Osteocyte (in vitro differentiated cells): ENCODE measurements at regions not wholly inside any gene's neighbourhood (a gene's known extent, or its start where the extent isn't known, plus 50 kb on each side); places are given as distances from the start of the nearest gene placed in this dataset.

Experiments
- DNase-seq: peaks from one replicate; pipeline ENCODE4 v3.0.0; 2021; ENCODE audit warnings: mixed read lengths; ENCODE audit not compliant: unreplicated experiment; ENCODE audit errors: extremely low spot score
- H3K27ac Mint-ChIP-seq: one replicate; pipeline ENCODE4 v1.8.0; 2021; ENCODE audit warnings: mild to moderate bottlenecking, mixed read lengths; ENCODE audit not compliant: unreplicated experiment
- H3K27me3 Mint-ChIP-seq: one replicate; pipeline ENCODE4 v1.8.0; 2021; ENCODE audit warnings: mixed read lengths; ENCODE audit not compliant: unreplicated experiment
- H3K36me3 Mint-ChIP-seq: one replicate; pipeline ENCODE4 v1.8.0; 2021; ENCODE audit warnings: mixed read lengths; ENCODE audit not compliant: unreplicated experiment
- H3K4me1 Mint-ChIP-seq: one replicate; pipeline ENCODE4 v1.8.0; 2021; ENCODE audit warnings: mixed read lengths; ENCODE audit not compliant: unreplicated experiment
- H3K4me3 Mint-ChIP-seq: one replicate; pipeline ENCODE4 v1.8.0; 2021; ENCODE audit warnings: mild to moderate bottlenecking, moderate library complexity, mixed read lengths; ENCODE audit not compliant: unreplicated experiment
- H3K9me3 Mint-ChIP-seq: one replicate; pipeline ENCODE4 v1.8.0; 2021; ENCODE audit warnings: mixed read lengths; ENCODE audit not compliant: unreplicated experiment
- TF ChIP-seq, protein P1 (sequence below): fragments of 200-600 bp; sonication (generic); IDR thresholded peaks from 2 replicates; pipeline ENCODE4 v1.5.0; 2021; ENCODE audit warnings: antibody characterized with exemption, mild to moderate bottlenecking, moderate library complexity

DNA sequence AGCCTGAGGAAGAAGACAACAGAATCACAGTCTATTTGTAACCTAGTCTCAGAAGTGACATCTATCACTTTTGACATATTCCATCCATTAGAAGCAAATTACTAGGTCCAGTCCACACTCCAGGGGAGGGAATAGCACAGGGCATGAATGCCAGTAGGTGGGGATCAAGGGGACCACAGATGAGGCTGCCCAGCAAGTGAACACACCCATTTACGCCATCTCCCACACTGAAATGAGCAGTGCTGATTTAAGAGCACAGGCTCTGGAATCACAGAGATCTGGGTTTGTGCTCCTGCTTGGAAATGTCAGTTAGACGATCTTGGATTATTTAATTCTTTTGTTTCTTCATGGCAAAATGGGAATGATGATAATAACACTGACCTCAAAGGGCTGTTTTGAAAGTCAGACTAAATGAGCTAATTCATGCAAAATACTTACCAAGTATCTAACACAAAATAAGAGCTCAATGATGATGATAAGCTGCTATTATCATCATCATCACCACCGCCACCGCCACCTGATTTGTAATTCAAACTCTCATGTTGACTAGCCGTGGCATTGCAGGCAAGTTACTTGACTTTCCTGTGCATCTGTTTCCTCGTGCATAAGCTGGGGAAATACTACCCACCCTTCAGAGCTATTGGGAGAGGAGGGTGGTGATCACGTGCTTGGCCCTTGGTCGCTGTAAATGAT is 138.9 kb upstream of the KLF14 start:
- Mint-ChIP-seq H3K36me3 (peaks cover 39% of the 10 kb centered on the region), H3K27me3 (no peaks in the 10 kb centered on the region), H3K4me3 (no peak overlapping the region), H3K27ac (no peak overlapping the region), H3K4me1 (peaks cover 16% of the 10 kb centered on the region), H3K9me3 (no peaks in the 10 kb centered on the region)
- DNase-seq, result no peak
- TF ChIP-seq, protein P1, sequence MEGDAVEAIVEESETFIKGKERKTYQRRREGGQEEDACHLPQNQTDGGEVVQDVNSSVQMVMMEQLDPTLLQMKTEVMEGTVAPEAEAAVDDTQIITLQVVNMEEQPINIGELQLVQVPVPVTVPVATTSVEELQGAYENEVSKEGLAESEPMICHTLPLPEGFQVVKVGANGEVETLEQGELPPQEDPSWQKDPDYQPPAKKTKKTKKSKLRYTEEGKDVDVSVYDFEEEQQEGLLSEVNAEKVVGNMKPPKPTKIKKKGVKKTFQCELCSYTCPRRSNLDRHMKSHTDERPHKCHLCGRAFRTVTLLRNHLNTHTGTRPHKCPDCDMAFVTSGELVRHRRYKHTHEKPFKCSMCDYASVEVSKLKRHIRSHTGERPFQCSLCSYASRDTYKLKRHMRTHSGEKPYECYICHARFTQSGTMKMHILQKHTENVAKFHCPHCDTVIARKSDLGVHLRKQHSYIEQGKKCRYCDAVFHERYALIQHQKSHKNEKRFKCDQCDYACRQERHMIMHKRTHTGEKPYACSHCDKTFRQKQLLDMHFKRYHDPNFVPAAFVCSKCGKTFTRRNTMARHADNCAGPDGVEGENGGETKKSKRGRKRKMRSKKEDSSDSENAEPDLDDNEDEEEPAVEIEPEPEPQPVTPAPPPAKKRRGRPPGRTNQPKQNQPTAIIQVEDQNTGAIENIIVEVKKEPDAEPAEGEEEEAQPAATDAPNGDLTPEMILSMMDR, result no peak

DNA sequence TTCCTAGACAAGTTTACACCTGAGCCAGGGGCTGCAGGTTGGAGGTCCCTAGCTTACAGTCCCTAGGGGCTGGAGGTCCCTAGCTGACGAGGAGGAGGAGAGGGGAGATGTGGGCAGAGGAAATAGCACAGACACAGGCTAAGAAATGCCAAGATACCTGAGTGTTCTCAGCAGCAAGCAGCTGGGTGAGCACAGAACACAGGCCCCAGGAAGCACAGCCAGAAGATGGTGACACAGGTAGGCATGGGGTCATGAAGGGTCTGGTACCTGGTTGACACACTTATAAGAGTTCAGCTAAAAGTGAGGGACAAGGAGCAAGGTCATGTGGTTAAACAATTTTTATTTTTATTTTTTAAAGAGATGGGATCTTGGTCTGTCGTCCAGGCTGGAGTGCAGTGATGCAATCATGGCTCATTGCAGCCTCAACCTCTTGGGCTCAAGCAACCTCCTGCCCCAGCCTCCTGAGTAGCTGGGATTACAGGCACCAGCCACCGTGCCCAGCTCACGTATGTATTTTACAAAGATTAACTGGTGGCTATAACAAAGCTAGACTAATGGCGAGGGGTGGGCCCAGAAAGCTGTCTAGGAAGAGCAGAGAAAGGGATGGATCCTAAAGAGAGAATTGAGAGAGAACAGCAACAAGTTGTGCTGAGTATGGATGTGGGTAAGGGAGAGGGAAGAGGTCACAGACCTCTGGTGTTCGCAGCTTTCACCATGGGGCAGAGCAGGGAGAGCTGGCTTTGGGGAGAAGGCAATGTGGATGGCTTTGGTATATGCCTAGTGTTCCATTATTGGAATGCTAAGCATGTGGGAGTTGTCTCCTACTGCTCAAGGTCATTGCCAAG is 140.3 kb upstream of the KLF14 start:
- Mint-ChIP-seq H3K27ac (peak overlapping the region; percentile 74), H3K27me3 (no peaks in the 10 kb centered on the region), H3K4me3 (no peak overlapping the region), H3K9me3 (no peaks in the 10 kb centered on the region), H3K4me1 (peaks cover 25% of the 10 kb centered on the region), H3K36me3 (peaks cover 47% of the 10 kb centered on the region)
- TF ChIP-seq, protein P1, result no peak
- DNase-seq, result no peak

DNA sequence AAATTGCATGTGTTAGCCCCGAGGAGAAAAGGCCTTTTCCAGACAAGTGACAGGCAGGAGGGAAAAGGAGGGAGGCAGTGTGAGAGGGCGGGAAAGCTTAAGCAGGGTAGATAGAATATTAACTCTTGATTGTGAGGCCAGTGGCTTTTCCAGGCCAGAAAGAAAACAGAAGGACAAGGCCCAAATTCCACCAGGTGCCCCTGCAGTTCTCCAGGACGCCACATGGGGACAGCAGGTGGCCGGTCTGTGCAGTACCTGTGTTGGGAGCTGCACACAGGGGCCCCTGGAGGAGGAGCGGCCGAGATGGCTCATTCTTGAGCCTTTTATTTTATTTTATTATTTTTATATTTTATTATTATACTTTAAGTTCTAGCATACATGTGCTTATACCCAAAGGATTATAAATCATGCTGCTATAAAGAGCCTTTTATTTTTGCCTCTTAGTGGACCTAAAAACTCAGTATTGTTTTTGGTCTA is 141.3 kb upstream of the KLF14 start:
- Mint-ChIP-seq H3K4me3 (no peak overlapping the region), H3K36me3 (peaks cover 44% of the 10 kb centered on the region), H3K9me3 (no peaks in the 10 kb centered on the region), H3K27me3 (no peaks in the 10 kb centered on the region), H3K27ac (peak overlapping the region; percentile 74), H3K4me1 (peaks cover 27% of the 10 kb centered on the region)
- TF ChIP-seq, protein P1, result peak; percentile 81
- DNase-seq, result no peak

DNA sequence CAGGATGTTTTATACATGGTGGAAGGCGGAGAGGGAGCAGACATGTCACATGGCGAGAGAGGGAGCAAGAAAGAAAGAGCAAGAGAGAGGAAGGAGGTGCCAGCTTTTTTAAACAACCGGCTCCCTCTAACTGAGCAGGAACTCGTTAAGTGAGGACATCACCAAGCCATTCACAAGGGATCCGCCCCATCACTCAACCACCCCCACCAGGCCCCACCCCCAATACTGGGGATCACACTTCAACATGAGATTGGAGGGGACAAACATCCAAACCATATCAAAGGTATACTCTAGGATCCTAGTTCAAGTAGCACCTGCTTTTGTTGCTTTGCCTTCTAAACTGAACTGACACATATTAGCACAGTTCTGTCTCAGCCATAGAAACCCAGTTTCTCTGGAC is 141.9 kb upstream of the KLF14 start:
- DNase-seq, result no peak
- Mint-ChIP-seq H3K36me3 (peaks cover 48% of the 10 kb centered on the region), H3K27ac (no peak overlapping the region), H3K27me3 (no peaks in the 10 kb centered on the region), H3K4me1 (peaks cover 31% of the 10 kb centered on the region), H3K4me3 (no peak overlapping the region), H3K9me3 (no peaks in the 10 kb centered on the region)
- TF ChIP-seq, protein P1, result no peak
